HepG2 (cell line): ENCODE measurements at regions not wholly inside any gene's neighbourhood (a gene's known extent, or its start where the extent isn't known, plus 50 kb on each side); places are given as distances from the start of the nearest gene placed in this dataset.

Experiments
- ATAC-seq: fragments of 200-7000 bp; cut with Tn5 transposase; 3 replicates; pipeline ENCODE4 v1.9.1; 2020; ENCODE audit warnings: mild to moderate bottlenecking, moderate library complexity
- BruUV-seq: library from RNA; stranded (reverse); fragments of 400-500 nt; replicated peaks from 2 replicates; lab custom pipeline; 2021; lab: Mats Ljungman, UMichigan
- CTCF ChIA-PET: fragments of 300-600 bp; formaldehyde crosslinking; extraction: SDS; loops from one replicate; lab custom pipeline; 2021; ENCODE audit warnings: low total read pairs, inconsistent platforms, low intra/inter-chr PET ratio; lab: Yijun Ruan, JAX
- POLR2A ChIA-PET: fragments of 350-600 bp; sonication (Branson Sonifier 250); formaldehyde crosslinking; loops from one replicate; lab custom pipeline; 2020; ENCODE audit warnings: antibody characterized with exemption, inconsistent platforms; lab: Yijun Ruan, JAX
- DNase-seq: peaks from one replicate; pipeline ENCODE4 v3.0.0-alpha.2; 2015; ENCODE audit warnings: low spot score
- FAIRE-seq: peaks from 3 replicates; lab custom pipeline; 2011; peaks lifted over from hg19 to GRCh38; lab: Jason Lieb, UNC
- H2AFZ ChIP-seq: one replicate; pipeline ENCODE4 v1.6.1; 2011; ENCODE audit warnings: low read length, inconsistent platforms
- H3K27ac ChIP-seq: fragments of 300-600 bp; 3 replicates; pipeline ENCODE4 v1.8.0; 2011; ENCODE audit warnings: mixed run types, mild to moderate bottlenecking, mixed read lengths, low read length, inconsistent platforms; ENCODE audit not compliant: insufficient read depth; ENCODE audit errors: extremely low read length
- H3K27me3 ChIP-seq, 2 experiments: fragments of 200-600 bp in 1 of 2; 2 replicates in 1 of 2; 3 replicates in 1 of 2; pipeline versions ENCODE4 v1.6.0 to v1.8.0; 2011; ENCODE audit warnings: low read length in 2 of 2, mild to moderate bottlenecking in 2 of 2, moderate library complexity in 2 of 2, inconsistent platforms in 1 of 2; ENCODE audit not compliant: insufficient read depth in 2 of 2, control insufficient read depth in 1 of 2
- H3K36me3 ChIP-seq, 2 experiments: fragments of 200-600 bp in 1 of 2; replicated peaks in 1 of 2; 2 replicates in 1 of 2; 3 replicates in 1 of 2; pipeline versions ENCODE4 v1.5.1 to v1.8.0; 2011; ENCODE audit warnings: low read length in 2 of 2, inconsistent platforms in 1 of 2; ENCODE audit not compliant: insufficient read depth in 2 of 2, control insufficient read depth in 1 of 2
- H3K4me1 ChIP-seq: 2 replicates; pipeline ENCODE4 v1.5.1; 2012; ENCODE audit warnings: low read length, inconsistent platforms; ENCODE audit not compliant: insufficient read depth
- H3K4me2 ChIP-seq: 2 replicates; pipeline ENCODE4 v1.6.0; 2011; ENCODE audit warnings: low read depth, low read length, inconsistent platforms
- H3K4me3 ChIP-seq, 3 experiments: fragments of 200-600 bp in 1 of 3; sonication (generic), shearing (Covaris generic) in 1 of 3; replicated peaks in 1 of 3; 2 replicates each; pipeline ENCODE4 v1.5.1; 2011 to 2016; ENCODE audit warnings: low read length in 3 of 3, inconsistent platforms in 2 of 3, low read depth in 2 of 3, mild to moderate bottlenecking in 2 of 3, control low read depth in 1 of 3, mixed read lengths in 1 of 3; ENCODE audit not compliant: insufficient read depth in 1 of 3
- H3K79me2 ChIP-seq: one replicate; pipeline ENCODE4 v1.6.1; 2011; ENCODE audit warnings: low read length, inconsistent platforms; ENCODE audit not compliant: insufficient read depth
- H3K9ac ChIP-seq: 2 replicates; pipeline ENCODE4 v1.6.0; 2011; ENCODE audit warnings: mild to moderate bottlenecking, low read depth, low read length, inconsistent platforms; ENCODE audit not compliant: insufficient read depth
- H3K9me3 ChIP-seq: 2 replicates; pipeline ENCODE4 v1.5.1; 2012; ENCODE audit warnings: mild to moderate bottlenecking, low read length
- H4K20me1 ChIP-seq: 2 replicates; pipeline ENCODE4 v1.6.0; 2011; ENCODE audit warnings: inconsistent platforms, mild to moderate bottlenecking, low read length, moderate library complexity; ENCODE audit not compliant: insufficient read depth
- ARNT2 ChIP-seq: sonication (generic); formaldehyde crosslinking; IDR thresholded peaks from 2 replicates; pipeline ENCODE4 v1.8.0; 2022; ENCODE audit warnings: mild to moderate bottlenecking, low read depth, missing genetic modification reagents, moderate library complexity
- CCDC6 ChIP-seq: sonication (generic); formaldehyde crosslinking; IDR thresholded peaks from 2 replicates; pipeline ENCODE4 v1.8.1; 2022; ENCODE audit warnings: mild to moderate bottlenecking, missing genetic modification reagents, moderate library complexity
- FOXO4 ChIP-seq: sonication (generic); formaldehyde crosslinking; conservative IDR thresholded peaks from 2 replicates; pipeline ENCODE4 v1.8.1; 2023; ENCODE audit warnings: missing genetic modification reagents
- HBP1 ChIP-seq: IDR thresholded peaks from 2 replicates; pipeline ENCODE4 v1.6.1; 2016; ENCODE audit warnings: low read depth, control low read depth
- HOXA3 ChIP-seq: sonication (generic); formaldehyde crosslinking; IDR thresholded peaks from 2 replicates; pipeline ENCODE4 v1.5.0; 2020; ENCODE audit warnings: missing genetic modification reagents
- MAF1 ChIP-seq: sonication (generic); formaldehyde crosslinking; IDR thresholded peaks from 2 replicates; pipeline ENCODE4 v1.5.0; 2020; ENCODE audit warnings: missing genetic modification reagents, borderline replicate concordance
- MTF2 ChIP-seq: sonication (generic); formaldehyde crosslinking; IDR thresholded peaks from 2 replicates; pipeline ENCODE4 v1.5.0; 2020; ENCODE audit warnings: missing genetic modification reagents, borderline replicate concordance
- NFIC ChIP-seq: IDR thresholded peaks from 2 replicates; pipeline ENCODE4 v1.6.1; 2012; ENCODE audit warnings: mild to moderate bottlenecking, low read length, inconsistent platforms
- NR1H2 ChIP-seq: sonication (generic); formaldehyde crosslinking; IDR thresholded peaks from 2 replicates; pipeline ENCODE4 v1.8.1; 2022; ENCODE audit warnings: low read depth, missing genetic modification reagents, borderline replicate concordance
- NR2C2 ChIP-seq: sonication (generic); formaldehyde crosslinking; IDR thresholded peaks from 2 replicates; pipeline ENCODE4 v1.4.0; 2020; ENCODE audit warnings: missing genetic modification reagents, mild to moderate bottlenecking, moderate library complexity, borderline replicate concordance
- PHF20 ChIP-seq: sonication (generic); formaldehyde crosslinking; IDR thresholded peaks from 2 replicates; pipeline ENCODE4 v1.5.0; 2020; ENCODE audit warnings: mild to moderate bottlenecking, missing genetic modification reagents
- TBX3 ChIP-seq: fragments of 450-650 bp; IDR thresholded peaks from 2 replicates; pipeline ENCODE4 v1.6.1; 2017; ENCODE audit warnings: antibody characterized with exemption, mild to moderate bottlenecking, inconsistent platforms, borderline replicate concordance
- TIGD3 ChIP-seq: sonication (generic); formaldehyde crosslinking; IDR thresholded peaks from 2 replicates; pipeline ENCODE4 v1.5.1; 2020; ENCODE audit warnings: mild to moderate bottlenecking, missing genetic modification reagents, borderline replicate concordance
- TOPORS ChIP-seq: sonication (generic); formaldehyde crosslinking; IDR thresholded peaks from 2 replicates; pipeline ENCODE4 v1.8.0; 2023; ENCODE audit warnings: mild to moderate bottlenecking, missing genetic modification reagents
- ZNF136 ChIP-seq: sonication (generic); formaldehyde crosslinking; IDR thresholded peaks from 2 replicates; pipeline ENCODE4 v1.8.1; 2022; ENCODE audit warnings: low read depth, mild to moderate bottlenecking, moderate library complexity, missing genetic modification reagents
- ZNF138 ChIP-seq: sonication (generic); formaldehyde crosslinking; IDR thresholded peaks from 2 replicates; pipeline ENCODE4 v1.5.0; 2020; ENCODE audit warnings: mild to moderate bottlenecking, low read depth, missing genetic modification reagents
- ZNF33A ChIP-seq: sonication (generic); formaldehyde crosslinking; IDR thresholded peaks from 2 replicates; pipeline ENCODE4 v1.5.1; 2020; ENCODE audit warnings: missing genetic modification reagents, mild to moderate bottlenecking, moderate library complexity, borderline replicate concordance
- ZNF549 ChIP-seq: sonication (generic); formaldehyde crosslinking; IDR thresholded peaks from 2 replicates; pipeline ENCODE4 v1.5.0; 2020; ENCODE audit warnings: missing genetic modification reagents
- WGBS: methylation state at CpG from one replicate; pipeline ENCODE4 v1.1.6; 2017; ENCODE audit warnings: low lambda C conversion rate; 5-methylcytosine and 5-hydroxymethylcytosine counted together
- in situ Hi-C: cut with HindIII; loops from 2 replicates; pipeline ENCODE4 v1.10.0; 2017; ENCODE audit warnings: low pct_unique_long_range_greater_than_20kb; ENCODE audit not compliant: extremely low pct_ligation_motif_present
- intact Hi-C: fragments of 100-400 bp; cut with micrococcal nuclease; formaldehyde crosslinking; loops from one replicate; pipeline ENCODE4 v1.10.0; 2022; ENCODE audit not compliant: unreplicated experiment

DNA sequence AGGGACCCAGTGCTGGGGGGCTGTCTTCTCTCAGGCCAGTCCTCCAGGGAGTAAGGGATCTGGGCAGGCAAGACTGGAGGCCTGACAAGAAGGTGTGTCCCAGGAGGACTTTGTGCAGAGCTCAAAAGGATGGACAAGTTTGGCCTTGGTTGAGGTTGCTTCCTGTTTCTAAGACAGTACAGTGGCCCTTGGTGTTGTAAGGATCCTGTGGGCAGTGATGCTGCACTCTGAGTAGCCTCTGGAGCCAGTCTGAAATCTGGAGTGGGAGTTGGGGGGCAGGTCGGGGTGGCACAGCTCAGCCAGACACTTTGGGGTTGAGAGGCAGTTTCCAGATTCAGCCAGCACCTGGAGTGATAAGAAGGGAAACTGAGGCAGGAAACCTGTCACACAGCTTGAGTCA lies 139.2 kb upstream of the ZMIZ1 start:
- intact Hi-C loops: no loop called here

More for the DNA sequence above, 139.2 kb upstream of the ZMIZ1 start:
- H3K27ac ChIP-seq: no peak overlapping the region
- no peak for FAIRE-seq
- no peak overlapping the region for H2AFZ ChIP-seq
- no peak for ATAC-seq
- in situ Hi-C loops: no loop called here
- no peaks in the 10 kb centered on the region for H3K9me3 ChIP-seq
- no TSS peak for BruUV-seq
- CTCF ChIA-PET: no interaction called here
- DNase-seq: no peak
- H3K4me1 ChIP-seq: peaks cover 22% of the 10 kb centered on the region
- peaks cover 7 to 71% of the 10 kb centered on the region in 2 experiments; a peak in 4 of 5 replicates for H3K27me3 ChIP-seq
- no peak overlapping the region for H3K9ac ChIP-seq
- no CpG with 5 or more reads among the region's 1 CpG for WGBS
- no peak overlapping the region for H3K4me2 ChIP-seq
- TF ChIP-seq ARNT2 (no peak), PHF20 (CRISPR knock-in tag) (no peak), HBP1 (CRISPR knock-in tag) (no peak), TBX3 (no peak), ZNF138 (CRISPR knock-in tag) (no peak), MAF1 (CRISPR knock-in tag) (no peak), ZNF33A (CRISPR knock-in tag) (no peak), CCDC6 (CRISPR knock-in tag) (no peak), ZNF549 (CRISPR knock-in tag) (no peak), FOXO4 (CRISPR knock-in tag) (no peak), TIGD3 (CRISPR knock-in tag) (no peak), ZNF136 (CRISPR knock-in tag) (no peak), NFIC (no peak), NR2C2 (no peak), HOXA3 (no peak), NR1H2 (CRISPR knock-in tag) (no peak), MTF2 (CRISPR knock-in tag) (no peak), TOPORS (CRISPR knock-in tag) (no peak)
- TF ChIP-seq, all 625 proteins: peak for 0
- Histone ChIP-seq H3K4me3 (no peak overlapping the region), H4K20me1 (no peaks in the 10 kb centered on the region), H3K36me3 (no peaks in the 10 kb centered on the region), H3K79me2 (no peaks in the 10 kb centered on the region)
- POLR2A ChIA-PET: no interaction called here
